GM13977 (cell line): ENCODE measurements at regions not wholly inside any gene's neighbourhood (a gene's known extent, or its start where the extent isn't known, plus 50 kb on each side); places are given as distances from the start of the nearest gene placed in this dataset.

ENCODE experiments used
- DNase-seq: peaks from one replicate; pipeline ENCODE4 v3.0.0; 2012; ENCODE audit warnings: low spot score
- in situ Hi-C: fragments of 300-500 bp; cut with MboI; formaldehyde crosslinking; loops from one replicate; pipeline ENCODE4 v1.12.0; 2022; ENCODE audit warnings: low sequenced_read_pairs, low pct_unique_long_range_greater_than_20kb, mixed read lengths, inconsistent platforms; ENCODE audit not compliant: unreplicated experiment
- TF ChIP-seq, protein P1 (sequence below): IDR thresholded peaks from 2 replicates; pipeline ENCODE4 v1.5.1; 2012; ENCODE audit warnings: mild to moderate bottlenecking, control low read depth; ENCODE audit not compliant: insufficient read depth; ENCODE audit errors: extremely low read depth, missing control alignments

DNA sequence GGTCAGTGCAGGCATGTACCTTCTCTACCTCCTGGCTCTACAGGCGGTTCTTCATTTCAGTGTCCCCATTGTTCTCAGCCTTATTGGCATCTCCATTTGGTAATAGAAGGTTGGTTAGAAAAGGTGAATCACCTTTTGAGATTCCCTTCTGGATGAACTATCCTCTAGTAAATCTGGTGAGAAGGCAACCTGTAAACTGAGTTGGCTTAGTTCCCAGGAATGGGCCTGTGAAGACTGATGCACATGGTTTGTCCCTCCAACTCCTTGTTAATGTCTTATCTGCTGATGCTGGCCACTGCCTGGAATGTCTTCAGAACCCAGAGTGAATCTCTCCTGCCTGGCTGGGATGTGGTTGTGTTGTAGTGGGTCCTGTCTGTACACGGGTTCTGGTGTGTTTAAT is 143.4 kb upstream of the WDR1 start:
- TF ChIP-seq, protein P1, sequence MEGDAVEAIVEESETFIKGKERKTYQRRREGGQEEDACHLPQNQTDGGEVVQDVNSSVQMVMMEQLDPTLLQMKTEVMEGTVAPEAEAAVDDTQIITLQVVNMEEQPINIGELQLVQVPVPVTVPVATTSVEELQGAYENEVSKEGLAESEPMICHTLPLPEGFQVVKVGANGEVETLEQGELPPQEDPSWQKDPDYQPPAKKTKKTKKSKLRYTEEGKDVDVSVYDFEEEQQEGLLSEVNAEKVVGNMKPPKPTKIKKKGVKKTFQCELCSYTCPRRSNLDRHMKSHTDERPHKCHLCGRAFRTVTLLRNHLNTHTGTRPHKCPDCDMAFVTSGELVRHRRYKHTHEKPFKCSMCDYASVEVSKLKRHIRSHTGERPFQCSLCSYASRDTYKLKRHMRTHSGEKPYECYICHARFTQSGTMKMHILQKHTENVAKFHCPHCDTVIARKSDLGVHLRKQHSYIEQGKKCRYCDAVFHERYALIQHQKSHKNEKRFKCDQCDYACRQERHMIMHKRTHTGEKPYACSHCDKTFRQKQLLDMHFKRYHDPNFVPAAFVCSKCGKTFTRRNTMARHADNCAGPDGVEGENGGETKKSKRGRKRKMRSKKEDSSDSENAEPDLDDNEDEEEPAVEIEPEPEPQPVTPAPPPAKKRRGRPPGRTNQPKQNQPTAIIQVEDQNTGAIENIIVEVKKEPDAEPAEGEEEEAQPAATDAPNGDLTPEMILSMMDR = no peak
- no peak for DNase-seq
- in situ Hi-C loops = no loop called here

DNA sequence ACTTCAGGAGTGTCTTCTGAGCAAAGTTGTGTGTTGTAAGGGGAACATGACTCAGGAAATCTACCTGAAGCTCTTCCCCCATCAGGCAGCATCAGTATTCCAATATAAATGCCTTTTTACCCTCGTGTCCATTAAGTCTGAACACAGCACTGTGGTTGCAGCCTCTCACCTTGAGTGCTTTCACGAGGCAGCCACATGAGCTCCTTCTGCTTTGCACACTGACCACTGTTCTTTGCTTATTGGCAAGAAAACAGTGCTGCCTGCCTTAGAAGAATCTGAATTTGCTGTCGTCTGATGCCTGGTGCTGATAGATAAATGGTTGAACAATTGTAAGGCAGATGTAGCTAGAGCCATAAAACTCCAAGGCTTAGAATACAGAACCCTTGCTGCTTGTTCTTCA is 139.6 kb upstream of the WDR1 start:
- in situ Hi-C loops = no loop called here
- TF ChIP-seq, protein P1 = no peak
- DNase-seq = no peak

DNA sequence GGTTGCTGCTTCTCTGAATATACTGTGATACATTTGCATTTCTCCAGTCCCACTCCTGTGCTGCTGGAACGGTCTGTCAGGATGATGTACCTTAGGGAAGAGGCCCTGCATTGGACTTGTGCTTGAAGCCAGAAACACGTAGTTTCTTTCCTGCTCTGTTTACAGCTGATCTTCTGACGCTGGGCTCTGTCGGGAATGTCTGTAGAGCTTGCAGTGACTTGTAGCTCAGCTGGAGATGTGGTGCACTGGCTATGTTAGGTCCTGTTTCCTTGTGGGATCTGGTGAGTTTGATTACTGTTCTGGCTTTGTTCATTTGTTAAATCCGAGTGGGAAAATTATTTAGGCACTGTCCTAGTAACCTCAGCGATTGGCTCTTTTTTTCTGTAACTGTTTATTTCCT is 137.2 kb upstream of the WDR1 start:
- in situ Hi-C loops = no loop called here
- TF ChIP-seq, protein P1 = no peak
- no peak for DNase-seq

DNA sequence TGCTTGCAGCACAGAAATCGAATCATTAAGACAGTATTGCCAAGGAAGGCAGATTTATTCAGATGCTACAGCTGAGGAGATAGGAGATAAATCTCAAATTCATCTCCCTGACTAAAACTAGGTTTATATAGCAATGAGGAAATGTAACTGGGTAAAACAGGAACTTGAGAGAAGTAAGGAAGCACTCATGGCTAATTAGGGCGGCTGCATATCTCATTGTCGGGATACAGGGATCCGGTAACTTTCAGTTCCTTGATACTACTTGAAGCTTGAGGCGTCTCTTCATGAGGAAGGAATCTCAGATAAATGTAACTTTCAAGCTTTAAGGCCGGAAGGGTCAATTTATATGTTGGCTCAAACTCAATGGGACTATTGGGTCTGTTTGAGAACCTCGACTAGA is 129.2 kb upstream of the WDR1 start:
- TF ChIP-seq, protein P1 = no peak
- no peak for DNase-seq
- in situ Hi-C loops = no loop called here

DNA sequence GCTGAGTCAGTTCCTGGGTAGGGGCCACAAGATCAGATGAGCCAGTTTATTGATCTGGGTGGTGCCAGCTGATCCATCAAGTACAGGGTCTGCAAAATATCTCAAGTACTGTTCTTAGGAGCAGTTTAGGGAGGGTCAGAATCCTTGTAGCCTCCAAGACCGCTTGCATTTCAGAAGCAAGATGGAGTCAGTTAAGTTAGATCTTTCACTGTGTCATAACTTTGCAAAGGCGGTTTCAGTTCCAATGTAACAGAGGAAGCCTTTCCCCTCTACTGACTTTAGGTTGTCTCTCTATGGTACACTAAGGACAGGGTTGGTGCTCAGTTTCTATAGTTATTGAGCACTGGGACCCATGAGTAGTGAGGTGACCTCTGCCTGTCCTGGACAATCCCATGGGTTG is 127.3 kb upstream of the WDR1 start:
- no peak for DNase-seq
- in situ Hi-C loops = no loop called here
- TF ChIP-seq, protein P1 = no peak

DNA sequence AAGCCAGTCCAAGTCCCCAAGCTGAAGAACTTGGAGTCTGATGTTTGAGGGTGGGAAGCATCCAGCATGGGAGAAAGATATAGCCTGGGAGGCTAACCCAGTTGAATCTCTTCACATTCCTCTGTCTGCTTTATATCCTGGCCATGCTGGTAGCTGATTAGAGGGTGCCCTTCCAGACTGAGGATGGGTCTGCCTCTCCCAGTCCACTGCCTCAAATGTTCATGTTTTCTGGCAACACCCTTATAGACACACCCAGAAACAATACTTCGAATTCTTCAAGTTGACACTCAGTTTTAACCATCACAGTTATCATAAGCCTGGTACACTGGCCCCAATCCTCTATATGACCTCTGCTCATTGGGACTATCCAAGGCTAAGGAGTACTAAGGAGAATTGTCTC is 124.1 kb upstream of the WDR1 start:
- TF ChIP-seq, protein P1 = no peak
- in situ Hi-C loops = no loop called here
- no peak for DNase-seq

DNA sequence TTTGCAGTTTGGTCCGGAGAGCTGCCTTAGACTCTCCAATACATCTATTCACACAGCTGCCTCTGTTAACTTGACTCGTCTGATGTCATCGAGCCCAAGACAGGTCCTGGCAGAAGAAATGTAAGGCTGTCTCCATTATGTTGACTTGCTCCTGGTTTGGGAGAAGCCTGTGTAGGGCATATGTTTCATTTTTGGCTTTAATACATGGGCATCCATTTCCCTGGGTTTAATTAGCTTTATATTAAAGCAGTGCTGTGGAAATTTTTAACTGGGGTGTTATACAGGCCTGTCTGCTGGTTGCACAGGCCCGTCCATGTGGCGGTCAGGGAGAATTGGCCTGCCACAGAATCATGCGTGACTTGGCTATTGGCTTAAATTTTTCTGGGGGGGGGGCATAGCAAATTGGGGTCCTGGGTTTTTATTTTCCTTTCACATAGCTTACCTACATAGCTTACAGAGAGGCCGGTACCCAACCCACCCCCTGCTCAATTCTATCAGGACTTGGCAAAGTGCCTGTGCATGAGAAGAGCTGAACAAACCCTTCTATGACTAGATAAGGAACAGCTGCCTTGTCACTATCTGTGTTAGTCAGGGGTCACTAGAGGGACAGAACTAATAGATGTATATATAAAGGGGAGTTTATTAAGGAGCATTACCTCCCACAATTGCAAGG is 123.5 kb upstream of the WDR1 start:
- in situ Hi-C loops = no loop called here
- no peak for DNase-seq
- TF ChIP-seq, protein P1 = no peak
